ENCODE measurements at regions not wholly inside any gene's neighbourhood (a gene's known extent, or its start where the extent isn't known, plus 50 kb on each side); places are given as distances from the start of the nearest gene placed in this dataset.

DNA sequence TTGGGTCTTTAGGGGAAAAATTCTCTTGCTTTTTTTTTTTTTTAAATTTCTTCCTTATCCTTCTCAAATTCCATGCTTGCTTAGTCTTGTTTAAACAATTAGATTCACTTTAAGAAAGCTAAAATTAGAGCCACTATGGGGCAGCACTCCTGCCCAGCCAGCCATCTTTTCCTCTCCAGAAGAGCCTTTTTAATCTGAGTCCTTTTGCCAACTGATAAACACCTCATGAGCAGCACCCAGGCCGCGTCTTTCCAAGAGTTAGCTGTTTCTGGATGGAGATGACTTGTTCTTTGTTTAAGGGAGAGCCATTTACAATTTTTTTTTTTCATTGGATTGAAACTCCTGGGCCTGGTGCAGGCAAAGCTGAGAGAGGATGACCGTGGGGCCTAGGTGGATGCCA lies 53.3 kb upstream of the TSPAN2 start:
- no peak for DNase-seq (ENCODE audit: low spot score)

DNA sequence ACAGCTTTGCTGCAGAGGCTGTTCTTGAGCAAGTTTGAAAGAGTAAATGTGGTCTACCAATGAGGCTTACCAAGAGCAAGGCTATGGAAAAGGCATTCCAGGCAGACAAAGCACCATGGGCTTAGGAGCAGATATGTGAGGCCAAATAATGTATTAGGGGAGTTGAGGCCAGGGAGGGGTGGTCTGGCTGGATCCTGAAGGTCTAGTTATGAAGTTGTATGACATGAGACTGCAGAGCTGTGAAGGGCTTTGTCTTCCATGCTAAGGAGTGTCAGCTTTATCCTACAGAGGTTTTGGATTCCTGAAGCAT lies 51.8 kb upstream of the TSPAN2 start:
- no peak for DNase-seq (ENCODE audit: low spot score)

DNA sequence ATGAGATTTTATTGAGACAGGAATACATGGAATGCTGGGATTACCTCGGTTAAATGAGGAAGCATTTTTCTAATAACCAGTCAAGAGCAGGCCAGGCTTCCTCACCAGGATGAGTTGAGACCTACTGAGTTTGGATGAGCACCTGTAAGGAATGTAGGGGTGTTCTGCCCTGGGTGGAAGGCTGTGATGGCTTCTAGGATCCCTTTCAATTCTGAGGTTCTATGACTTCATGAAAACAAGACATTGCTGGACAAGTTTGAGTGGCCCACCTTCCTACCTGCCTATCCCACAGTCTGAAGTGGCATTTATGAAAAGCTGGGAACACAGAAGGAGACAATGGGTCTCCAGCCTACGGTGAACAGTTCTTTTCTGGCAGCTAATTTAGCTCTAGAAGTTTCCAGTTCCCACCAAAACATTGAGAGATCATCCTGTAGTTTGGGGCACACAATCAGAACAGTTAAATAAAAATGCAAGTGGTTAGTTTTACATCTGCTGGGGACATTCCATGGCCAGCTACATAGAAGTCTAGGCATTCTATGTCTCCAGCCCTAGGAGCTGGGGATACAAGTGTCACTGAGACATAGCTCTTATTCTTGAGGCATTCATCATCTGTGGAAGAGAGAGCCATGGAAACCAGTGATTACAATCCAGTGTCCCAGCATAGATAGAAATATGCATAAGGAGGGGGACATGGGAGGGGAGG lies 51.3 kb upstream of the TSPAN2 start:
- no peak for DNase-seq (ENCODE audit: low spot score)

DNA sequence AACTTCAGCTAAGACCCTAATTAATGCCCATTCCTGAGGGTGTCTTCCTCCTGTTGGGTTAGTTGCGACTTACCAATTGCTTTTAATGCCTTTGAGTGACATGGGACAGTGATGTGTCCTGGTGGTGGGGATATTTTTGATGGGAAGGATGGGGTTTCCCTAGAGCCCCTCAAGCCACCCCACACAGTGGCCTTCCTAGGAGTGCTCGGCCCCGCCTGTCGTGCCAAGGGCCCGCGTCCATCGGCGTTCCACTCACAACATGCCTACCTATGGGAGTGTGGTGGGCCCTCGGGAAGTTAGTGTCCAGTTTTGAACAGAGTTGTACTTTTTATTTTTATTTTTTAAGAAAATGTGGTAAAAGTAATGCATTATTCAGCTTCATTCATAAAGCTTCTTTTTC lies 50.1 kb upstream of the TSPAN2 start:
- DNase-seq (ENCODE audit: low spot score) = no peak

All from globus pallidus (tissue), 1 donor.